ENCODE measurements at regions not wholly inside any gene's neighbourhood (a gene's known extent, or its start where the extent isn't known, plus 50 kb on each side); places are given as distances from the start of the nearest gene placed in this dataset.

DNA sequence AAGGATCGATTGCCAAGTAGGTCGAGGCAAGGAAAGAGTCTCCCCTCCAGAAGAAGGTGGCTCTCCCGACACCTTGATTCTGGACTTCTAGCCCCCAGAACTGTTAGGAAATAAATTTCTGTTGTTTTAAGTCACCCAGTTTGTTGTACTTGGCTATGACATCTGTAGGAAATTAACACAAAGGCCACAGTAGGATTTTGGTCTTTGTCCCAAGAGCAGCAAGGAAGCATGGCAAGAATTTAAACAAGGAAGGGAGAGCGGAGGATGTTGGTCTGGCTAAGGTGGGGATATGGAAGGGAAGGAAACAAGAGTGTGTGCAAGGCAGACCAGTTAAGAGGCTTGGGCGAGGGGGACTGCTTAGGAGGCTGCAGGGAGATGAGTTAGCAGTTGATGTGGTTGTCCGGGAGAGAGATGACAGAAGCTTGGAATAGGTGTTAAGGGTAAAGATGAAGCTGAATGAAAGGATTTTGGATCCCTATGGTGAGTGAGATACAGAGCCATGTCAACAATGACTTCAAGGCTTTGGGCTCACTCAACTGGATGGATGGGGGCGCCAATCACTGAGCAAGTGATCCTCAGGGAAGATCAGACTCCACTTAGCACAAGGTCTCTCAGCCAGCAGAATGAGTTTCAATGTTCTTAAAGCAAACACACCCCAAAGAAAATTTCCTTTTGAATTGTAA, 140.5 kb upstream of the ZNF217 start:
- TF ChIP-seq, protein P1, sequence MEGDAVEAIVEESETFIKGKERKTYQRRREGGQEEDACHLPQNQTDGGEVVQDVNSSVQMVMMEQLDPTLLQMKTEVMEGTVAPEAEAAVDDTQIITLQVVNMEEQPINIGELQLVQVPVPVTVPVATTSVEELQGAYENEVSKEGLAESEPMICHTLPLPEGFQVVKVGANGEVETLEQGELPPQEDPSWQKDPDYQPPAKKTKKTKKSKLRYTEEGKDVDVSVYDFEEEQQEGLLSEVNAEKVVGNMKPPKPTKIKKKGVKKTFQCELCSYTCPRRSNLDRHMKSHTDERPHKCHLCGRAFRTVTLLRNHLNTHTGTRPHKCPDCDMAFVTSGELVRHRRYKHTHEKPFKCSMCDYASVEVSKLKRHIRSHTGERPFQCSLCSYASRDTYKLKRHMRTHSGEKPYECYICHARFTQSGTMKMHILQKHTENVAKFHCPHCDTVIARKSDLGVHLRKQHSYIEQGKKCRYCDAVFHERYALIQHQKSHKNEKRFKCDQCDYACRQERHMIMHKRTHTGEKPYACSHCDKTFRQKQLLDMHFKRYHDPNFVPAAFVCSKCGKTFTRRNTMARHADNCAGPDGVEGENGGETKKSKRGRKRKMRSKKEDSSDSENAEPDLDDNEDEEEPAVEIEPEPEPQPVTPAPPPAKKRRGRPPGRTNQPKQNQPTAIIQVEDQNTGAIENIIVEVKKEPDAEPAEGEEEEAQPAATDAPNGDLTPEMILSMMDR (IDR thresholded peaks at IDR 0.05): no peak
- TF ChIP-seq POLR2A (IDR thresholded peaks at IDR 0.05): no peak
